ENCODE measurements at regions not wholly inside any gene's neighbourhood (a gene's known extent, or its start where the extent isn't known, plus 50 kb on each side); places are given as distances from the start of the nearest gene placed in this dataset.
"Not testable (repeated sequence)": the region's sequence is repeated elsewhere in the genome, so short reads cannot be mapped to it uniquely, and the experiment has no call there.

- no peak for DNase-seq
- no peak for ATAC-seq (ENCODE audit: poor library complexity)
- intact Hi-C loops (cut with DNase I): no loop called here
Observed at GRCh38 chr6:18527836-18528743, 140.9 kb downstream of the RNF144B start.

GRCh38 chr6:18530201-18530600 lies 143.1 kb downstream of the RNF144B start:
- DNase-seq (no peak), ATAC-seq (ENCODE audit: poor library complexity) (no peak)
- intact Hi-C loops (cut with DNase I): no loop called here

GRCh38 chr6:18532139-18532538 lies 145.0 kb downstream of the RNF144B start:
- intact Hi-C loops (cut with DNase I): no loop called here
- DNase-seq (no peak), ATAC-seq (ENCODE audit: poor library complexity) (no peak)

GRCh38 chr6:18533793-18534192 lies 146.6 kb downstream of the RNF144B start:
- intact Hi-C loops (cut with DNase I): no loop called here
- no peak for ATAC-seq (ENCODE audit: poor library complexity)

GRCh38 chr6:18536591-18537055 lies 149.5 kb downstream of the RNF144B start:
- ATAC-seq (ENCODE audit: poor library complexity): no peak
- no peak for DNase-seq
- intact Hi-C loops (cut with DNase I): no loop called here

More at GRCh38 chr6:18533793-18534192, 146.6 kb downstream of the RNF144B start:
- DNase-seq: no peak

GRCh38 chr6:18538315-18538714 lies 151.2 kb downstream of the RNF144B start:
- ATAC-seq (ENCODE audit: poor library complexity) (no peak), DNase-seq (no peak)

GRCh38 chr6:18543051-18543450 lies 155.9 kb downstream of the RNF144B start:
- DNase-seq: no peak
- intact Hi-C loops (cut with DNase I): no loop called here
- ATAC-seq (ENCODE audit: poor library complexity): no peak

More at GRCh38 chr6:18538315-18538714, 151.2 kb downstream of the RNF144B start:
- intact Hi-C loops (cut with DNase I): no loop called here

- intact Hi-C loops (cut with DNase I): not testable (repeated sequence)
Observed at GRCh38 chr6:18545142-18545541, 158.0 kb downstream of the RNF144B start.

GRCh38 chr6:18545726-18546125 lies 158.6 kb downstream of the RNF144B start:
- DNase-seq: no peak
- intact Hi-C loops (cut with DNase I): no loop called here
- ATAC-seq (ENCODE audit: poor library complexity): no peak

More at GRCh38 chr6:18545142-18545541, 158.0 kb downstream of the RNF144B start:
- ATAC-seq (ENCODE audit: poor library complexity); DNase-seq: not testable (repeated sequence)

GRCh38 chr6:18550119-18550518 lies 163.0 kb downstream of the RNF144B start:
- DNase-seq: no peak
- intact Hi-C loops (cut with DNase I): no loop called here
- no peak for ATAC-seq (ENCODE audit: poor library complexity)

- ATAC-seq (ENCODE audit: poor library complexity) (no peak), DNase-seq (no peak)
- intact Hi-C loops (cut with DNase I): no loop called here
Observed at GRCh38 chr6:18551228-18551627, 164.1 kb downstream of the RNF144B start.

GRCh38 chr6:18555750-18556149 lies 168.6 kb downstream of the RNF144B start:
- ATAC-seq (ENCODE audit: poor library complexity) (no peak), DNase-seq (no peak)
- intact Hi-C loops (cut with DNase I): no loop called here

- DNase-seq: no peak
- intact Hi-C loops (cut with DNase I): no loop called here
- ATAC-seq (ENCODE audit: poor library complexity): no peak
Observed at GRCh38 chr6:18561037-18561750, 174.0 kb downstream of the RNF144B start.

- intact Hi-C loops (cut with DNase I): no loop called here
- DNase-seq: no peak
- no peak for ATAC-seq (ENCODE audit: poor library complexity)
Observed at GRCh38 chr6:18562726-18563125, 175.6 kb downstream of the RNF144B start.

GRCh38 chr6:18564775-18565174 lies 177.6 kb downstream of the RNF144B start:
- ATAC-seq (ENCODE audit: poor library complexity) (no peak), DNase-seq (no peak)
- intact Hi-C loops (cut with DNase I): no loop called here

- no peak for DNase-seq
- no peak for ATAC-seq (ENCODE audit: poor library complexity)
- intact Hi-C loops (cut with DNase I): no loop called here
Observed at GRCh38 chr6:18565231-18565630, 178.1 kb downstream of the RNF144B start.

- intact Hi-C loops (cut with DNase I): no loop called here
- no peak for DNase-seq
- ATAC-seq (ENCODE audit: poor library complexity): no peak
Observed at GRCh38 chr6:18567380-18567779, 180.2 kb downstream of the RNF144B start.

- ATAC-seq (ENCODE audit: poor library complexity) (no peak), DNase-seq (no peak)
- intact Hi-C loops (cut with DNase I): no loop called here
Observed at GRCh38 chr6:18577491-18577890, 190.3 kb downstream of the RNF144B start.

GRCh38 chr6:18579166-18579565 lies 192.0 kb downstream of the RNF144B start:
- intact Hi-C loops (cut with DNase I): no loop called here
- no peak for DNase-seq
- ATAC-seq (ENCODE audit: poor library complexity): no peak

- no peak for DNase-seq
- intact Hi-C loops (cut with DNase I): no loop called here
- ATAC-seq (ENCODE audit: poor library complexity): no peak
Observed at GRCh38 chr6:18579869-18580268, 192.7 kb downstream of the RNF144B start.
